ENCODE measurements at regions not wholly inside any gene's neighbourhood (a gene's known extent, or its start where the extent isn't known, plus 50 kb on each side); places are given as distances from the start of the nearest gene placed in this dataset.

- DNase-seq (ENCODE audit: low read depth) = no peak
Measured at GRCh38 chr5:88396751-88397281, 128.2 kb upstream of the TMEM161B start.

DNA sequence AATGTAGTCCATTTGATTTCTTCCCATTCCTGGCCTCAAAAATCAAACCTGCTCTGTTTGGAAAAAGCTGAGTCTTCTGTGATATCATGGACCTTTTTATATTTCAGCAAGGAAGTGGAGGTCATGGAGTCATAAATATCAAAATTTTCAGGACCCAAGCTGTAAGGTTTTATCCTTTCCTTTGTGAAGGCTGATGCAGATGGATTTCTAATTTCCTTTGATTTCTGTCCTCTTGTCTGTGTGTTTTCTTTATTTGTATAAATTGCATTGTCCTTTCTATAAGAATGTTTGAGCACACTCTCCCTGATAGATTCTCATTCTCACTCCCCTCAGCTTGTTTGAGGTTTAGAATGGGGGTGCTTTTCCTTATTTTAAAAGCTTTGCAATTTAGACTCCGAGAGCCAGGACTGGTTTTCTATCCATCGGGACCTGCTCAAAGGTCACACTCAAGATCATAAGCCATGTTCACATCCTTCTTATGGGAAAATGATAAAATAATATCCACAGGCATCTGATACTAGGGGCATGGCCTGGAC lies 127.4 kb upstream of the TMEM161B start:
- no peak for DNase-seq (ENCODE audit: low read depth)

DNA sequence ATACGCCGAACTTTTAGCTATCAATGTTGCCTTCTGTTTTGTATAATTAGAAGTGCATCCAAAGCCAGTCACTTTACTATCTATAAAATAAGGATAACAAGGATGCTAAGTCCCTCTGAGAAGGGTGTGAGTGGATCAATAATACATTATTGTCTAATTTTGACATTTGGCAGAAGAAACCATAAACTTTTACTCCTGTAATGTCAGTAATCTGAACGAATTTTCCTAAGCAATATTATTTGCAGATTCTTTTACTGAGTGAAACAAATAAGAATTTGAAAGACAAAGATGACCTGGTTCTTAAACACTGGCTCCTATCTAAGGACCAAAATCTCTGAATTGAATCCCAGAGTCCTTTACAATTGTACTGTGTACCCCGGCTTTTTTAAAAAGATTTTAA lies 126.6 kb upstream of the TMEM161B start:
- no peak for DNase-seq (ENCODE audit: low read depth)

DNA sequence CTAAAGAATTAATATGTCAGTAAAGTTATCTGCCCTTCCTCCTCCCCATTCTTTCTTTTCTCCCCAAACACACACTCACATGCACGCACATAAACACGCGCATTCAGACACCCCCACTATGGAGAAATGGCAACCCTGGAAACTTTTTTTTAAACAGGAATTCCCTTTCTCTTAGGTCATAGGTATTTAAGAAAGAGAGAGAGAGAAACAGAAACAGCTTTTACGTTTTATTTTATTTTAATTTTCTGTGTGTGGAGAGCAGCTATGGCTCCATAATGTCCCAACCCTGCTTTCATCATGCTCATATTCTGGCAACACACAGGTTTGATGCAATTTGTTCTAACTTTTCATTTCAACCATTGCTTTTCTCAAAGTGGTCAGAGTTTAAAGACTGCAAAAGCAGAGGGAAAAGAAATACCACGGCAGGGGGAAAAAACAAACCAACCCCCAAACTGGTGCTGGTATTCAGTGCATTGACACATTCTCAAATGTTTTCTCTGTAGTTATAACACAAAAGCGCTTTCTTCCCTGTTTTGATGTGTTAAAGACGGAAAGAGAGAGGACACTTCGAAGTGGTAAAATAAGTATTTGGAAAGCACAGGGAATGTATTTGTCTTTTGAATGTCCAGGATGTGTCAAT lies 126.0 kb upstream of the TMEM161B start:
- no peak for DNase-seq (ENCODE audit: low read depth)

GRCh38 chr5:88393716-88394535 lies 125.3 kb upstream of the TMEM161B start:
- DNase-seq (ENCODE audit: low read depth) = no peak

- no peak for DNase-seq (ENCODE audit: low read depth)
Measured at GRCh38 chr5:88393042-88393441, 124.4 kb upstream of the TMEM161B start.

- DNase-seq (ENCODE audit: low read depth) = no peak
Measured at GRCh38 chr5:88391991-88392390, 123.3 kb upstream of the TMEM161B start.

DNA sequence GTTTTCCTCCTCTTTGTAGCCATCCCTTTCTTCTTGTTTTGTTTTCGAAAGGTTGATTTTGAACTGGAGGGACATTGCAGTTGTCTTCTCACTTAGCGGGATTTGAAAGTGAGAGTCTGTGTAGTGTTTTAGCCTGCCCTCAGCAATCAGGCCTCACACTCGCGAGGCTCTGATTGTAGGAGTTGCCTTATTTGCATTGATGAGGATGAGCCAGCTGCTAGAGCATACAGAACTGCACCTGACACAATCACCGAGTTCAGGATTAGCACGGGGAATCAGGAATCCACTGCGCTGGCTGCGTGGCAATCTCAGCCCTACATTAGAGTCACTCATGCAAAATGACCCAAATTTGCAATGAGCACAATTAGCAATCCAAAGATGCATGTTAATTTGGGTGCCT lies 122.5 kb upstream of the TMEM161B start:
- DNase-seq (ENCODE audit: low read depth) = no peak

GRCh38 chr5:88390481-88390880 lies 121.8 kb upstream of the TMEM161B start:
- DNase-seq (ENCODE audit: low read depth) = no peak

GRCh38 chr5:88390096-88390441 lies 121.4 kb upstream of the TMEM161B start:
- no peak for DNase-seq (ENCODE audit: low read depth)

- DNase-seq (ENCODE audit: low read depth) = no peak
Measured at GRCh38 chr5:88389338-88390095, 120.9 kb upstream of the TMEM161B start.

DNA sequence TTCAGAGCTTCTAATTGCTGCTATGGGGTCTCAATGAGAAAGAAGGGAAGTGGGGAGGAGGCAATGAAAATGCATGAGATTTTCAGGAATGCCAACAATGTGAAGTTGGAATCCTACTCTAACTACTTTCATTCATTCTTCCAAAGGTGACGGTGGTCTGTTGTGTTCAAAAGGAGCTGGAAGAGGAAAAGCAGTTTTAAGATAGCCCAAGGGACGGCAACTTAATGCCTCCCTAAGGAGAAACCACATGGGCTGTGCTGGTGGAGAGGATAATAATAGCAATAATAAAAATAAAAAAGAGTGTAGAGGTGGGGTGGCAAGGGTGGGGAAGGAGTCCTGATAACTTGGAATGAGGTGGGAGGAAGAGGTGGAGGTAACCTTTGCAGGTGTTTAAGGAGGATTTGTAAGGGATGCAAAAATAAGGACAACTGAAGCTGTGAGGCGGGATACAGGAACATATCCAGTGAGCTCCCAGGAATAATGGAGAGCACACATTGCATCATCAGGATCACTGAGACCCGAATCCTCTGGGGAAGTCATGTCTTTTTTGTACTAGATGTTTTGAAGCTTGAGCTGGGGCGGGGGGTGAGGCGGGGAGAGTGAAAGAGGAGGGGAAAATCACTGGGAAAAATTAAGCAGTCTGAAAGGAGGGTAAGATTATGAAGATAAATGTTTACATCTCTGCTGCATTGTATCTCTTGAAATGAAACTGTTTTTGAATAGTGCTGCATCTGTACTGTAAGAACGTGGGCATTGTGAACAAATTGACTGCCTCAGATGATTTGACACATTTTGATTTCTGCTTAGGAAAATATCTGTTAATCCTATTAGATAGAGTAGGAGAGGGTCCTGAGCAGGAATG lies 120.1 kb upstream of the TMEM161B start:
- DNase-seq (ENCODE audit: low read depth) = no peak

GRCh38 chr5:88384886-88385285 lies 116.2 kb upstream of the TMEM161B start:
- DNase-seq (ENCODE audit: low read depth) = no peak

GRCh38 chr5:88380332-88380731 lies 111.7 kb upstream of the TMEM161B start:
- DNase-seq (ENCODE audit: low read depth) = no peak

- DNase-seq (ENCODE audit: low read depth) = no peak
Measured at GRCh38 chr5:88377705-88378656, 109.3 kb upstream of the TMEM161B start.

DNA sequence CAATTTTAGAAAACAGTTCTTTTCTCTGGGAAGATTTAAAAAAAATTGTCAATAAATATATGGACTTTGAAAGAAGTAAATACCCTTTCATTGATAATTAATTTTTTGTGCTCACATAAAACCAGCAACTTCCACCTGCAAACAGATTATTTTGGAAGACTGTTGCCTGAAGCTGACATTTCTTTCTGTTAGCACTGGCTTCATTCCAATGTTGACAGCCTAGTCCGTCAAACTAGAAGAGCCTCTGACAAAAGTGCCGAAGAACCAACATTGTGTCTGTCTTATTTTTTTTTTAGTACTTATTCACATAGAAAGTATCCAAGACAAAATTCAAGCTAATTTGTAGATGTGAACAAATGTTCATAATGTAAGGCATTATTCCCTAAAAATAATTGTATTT lies 108.6 kb upstream of the TMEM161B start:
- DNase-seq (ENCODE audit: low read depth) = no peak

GRCh38 chr5:88376728-88377127 lies 108.1 kb upstream of the TMEM161B start:
- no peak for DNase-seq (ENCODE audit: low read depth)

GRCh38 chr5:88374391-88374790 lies 105.7 kb upstream of the TMEM161B start:
- DNase-seq (ENCODE audit: low read depth) = no peak

DNA sequence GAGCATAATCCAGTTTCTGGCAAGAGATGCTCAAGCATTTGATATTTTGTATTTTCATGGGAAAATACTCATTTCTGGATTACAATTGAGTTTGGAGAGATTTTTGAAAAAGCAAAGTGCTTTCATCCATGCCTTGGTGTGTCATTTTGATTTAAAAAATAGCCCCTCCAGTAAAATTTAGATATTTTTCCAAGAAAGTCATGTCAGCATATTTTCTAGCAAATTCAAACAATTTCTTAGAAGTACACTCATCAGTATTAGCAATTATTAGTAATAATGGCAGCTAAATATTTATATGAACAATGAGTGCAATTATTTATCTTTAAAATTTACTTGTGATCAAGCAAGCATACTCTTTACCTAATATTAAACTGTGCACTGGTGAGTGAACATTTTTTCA lies 102.2 kb upstream of the TMEM161B start:
- no peak for DNase-seq (ENCODE audit: low read depth)

DNA sequence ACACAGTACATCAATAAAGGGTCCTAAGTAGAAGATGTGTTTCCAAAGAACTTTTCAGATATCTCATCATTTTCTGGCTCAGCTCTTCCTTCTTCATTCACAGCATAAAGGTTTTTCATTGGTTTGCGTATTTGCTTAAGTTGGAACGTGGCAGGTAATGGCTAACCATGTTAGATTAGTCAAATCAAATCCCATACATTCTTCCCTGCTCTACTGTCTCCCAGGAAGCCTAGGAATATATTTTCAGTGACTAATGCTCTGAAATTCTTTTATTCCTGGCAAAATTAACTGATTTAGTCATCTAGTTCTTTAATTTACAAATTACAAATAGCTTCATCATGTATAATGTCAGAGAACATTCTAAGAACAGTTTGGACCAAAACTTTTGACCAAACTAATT lies 99.6 kb upstream of the TMEM161B start:
- no peak for DNase-seq (ENCODE audit: low read depth)
